Neural cell (in vitro differentiated cells): ENCODE measurements at regions not wholly inside any gene's neighbourhood (a gene's known extent, or its start where the extent isn't known, plus 50 kb on each side); places are given as distances from the start of the nearest gene placed in this dataset.

ENCODE experiments used
- H2AFZ ChIP-seq: fragments of 200-600, 300-800 bp; sonication (generic), shearing (Covaris generic); 2 replicates; pipeline ENCODE4 v1.6.0; 2014; ENCODE audit warnings: low read depth, mild to moderate bottlenecking, antibody characterized with exemption, low read length, moderate library complexity
- H3F3A ChIP-seq: fragments of 200-600 bp; shearing (Covaris generic); 2 replicates; pipeline ENCODE4 v1.6.1; 2016; ENCODE audit warnings: mild to moderate bottlenecking, moderate library complexity, mixed read lengths, antibody characterized with exemption, low read length; ENCODE audit not compliant: insufficient read depth, poor library complexity, severe bottlenecking
- H3K27ac ChIP-seq: fragments of 200-600, 300-800 bp; sonication (generic), shearing (Covaris generic); 2 replicates; pipeline ENCODE4 v1.5.1; 2014; ENCODE audit warnings: mild to moderate bottlenecking, low read length, moderate library complexity
- H3K27me3 ChIP-seq: fragments of 300-800, 200-600 bp; sonication (generic), shearing (Covaris generic); 2 replicates; pipeline ENCODE4 v1.6.0; 2014; ENCODE audit warnings: mild to moderate bottlenecking, low read depth, low read length, moderate library complexity; ENCODE audit not compliant: insufficient read depth
- H3K36me3 ChIP-seq: fragments of 300-800, 200-600 bp; sonication (generic), shearing (Covaris generic); 2 replicates; pipeline ENCODE4 v1.5.1; 2014; ENCODE audit warnings: mild to moderate bottlenecking, antibody characterized with exemption, low read length, moderate library complexity; ENCODE audit not compliant: insufficient read depth
- H3K4me2 ChIP-seq: fragments of 300-800, 200-600 bp; sonication (generic), shearing (Covaris generic); 2 replicates; pipeline ENCODE4 v1.6.0; 2014; ENCODE audit warnings: mild to moderate bottlenecking, low read length
- H3K4me3 ChIP-seq: fragments of 300-800, 200-600 bp; sonication (generic), shearing (Covaris generic); 2 replicates; pipeline ENCODE4 v1.5.1; 2014; ENCODE audit warnings: mild to moderate bottlenecking, low read length, moderate library complexity
- H3K79me2 ChIP-seq: fragments of 200-600 bp; shearing (Covaris generic); replicated peaks from 2 replicates; pipeline ENCODE4 v1.6.0; 2014; ENCODE audit warnings: mild to moderate bottlenecking, low read length, moderate library complexity; ENCODE audit not compliant: insufficient read depth
- H3K9ac ChIP-seq: fragments of 300-800, 200-600 bp; sonication (generic), shearing (Covaris generic); 2 replicates; pipeline ENCODE4 v1.6.1; 2016; ENCODE audit warnings: mild to moderate bottlenecking, low read length, mixed read lengths
- H3K9me2 ChIP-seq: fragments of 200-600 bp; shearing (Covaris generic); 2 replicates; pipeline ENCODE4 v1.6.1; 2016; ENCODE audit warnings: mild to moderate bottlenecking, low read length, mixed read lengths; ENCODE audit not compliant: insufficient read depth
- H3K9me3 ChIP-seq: fragments of 200-600, 300-800 bp; sonication (generic), shearing (Covaris generic); 2 replicates; pipeline ENCODE4 v1.6.1; 2016; ENCODE audit warnings: mild to moderate bottlenecking, mixed run types, low read length, moderate library complexity, mixed read lengths
- H4K20me1 ChIP-seq: fragments of 200-600 bp; shearing (Covaris generic); 2 replicates; pipeline ENCODE4 v1.6.1; 2016; ENCODE audit warnings: mild to moderate bottlenecking, mixed run types; ENCODE audit not compliant: insufficient read depth
- EP300 ChIP-seq: fragments of 450-650 bp; conservative IDR thresholded peaks from 2 replicates; pipeline ENCODE4 v1.6.1; 2014; ENCODE audit warnings: antibody characterized with exemption, mild to moderate bottlenecking, moderate library complexity; ENCODE audit not compliant: poor library complexity, severe bottlenecking
- EZH2 ChIP-seq: fragments of 200-600, 300-800 bp; shearing (Covaris generic), sonication (generic); IDR thresholded peaks from 2 replicates; pipeline ENCODE4 v1.6.1; 2014; ENCODE audit warnings: antibody characterized with exemption, low read length, borderline replicate concordance, mild to moderate bottlenecking; ENCODE audit not compliant: insufficient read depth, poor library complexity, severe bottlenecking
- MXI1 ChIP-seq: fragments of 450-650 bp; conservative IDR thresholded peaks from 2 replicates; pipeline ENCODE4 v1.6.1; 2014; ENCODE audit warnings: antibody characterized with exemption, mild to moderate bottlenecking; ENCODE audit not compliant: poor library complexity, severe bottlenecking
- POLR2AphosphoS5 ChIP-seq: IDR thresholded peaks from 2 replicates; pipeline ENCODE4 v1.6.1; 2012
- RAD21 ChIP-seq: fragments of 450-650 bp; conservative IDR thresholded peaks from 2 replicates; pipeline ENCODE4 v1.6.1; 2014; ENCODE audit warnings: antibody characterized with exemption, mild to moderate bottlenecking, moderate library complexity
- REST ChIP-seq: IDR thresholded peaks from 2 replicates; pipeline ENCODE4 v1.6.1; 2012; ENCODE audit warnings: borderline replicate concordance
- SMC3 ChIP-seq: fragments of 450-650 bp; conservative IDR thresholded peaks from 2 replicates; pipeline ENCODE4 v1.6.1; 2014; ENCODE audit warnings: antibody characterized with exemption, mild to moderate bottlenecking, moderate library complexity; ENCODE audit not compliant: poor library complexity
- TAF1 ChIP-seq: IDR thresholded peaks from 2 replicates; pipeline ENCODE4 v1.6.1; 2012; ENCODE audit warnings: low read depth
- TF ChIP-seq, protein P1 (sequence below): fragments of 450-650 bp; IDR thresholded peaks from 2 replicates; pipeline ENCODE4 v1.5.1; 2014; ENCODE audit warnings: antibody characterized with exemption, mild to moderate bottlenecking, moderate library complexity; ENCODE audit not compliant: poor library complexity, severe bottlenecking

DNA sequence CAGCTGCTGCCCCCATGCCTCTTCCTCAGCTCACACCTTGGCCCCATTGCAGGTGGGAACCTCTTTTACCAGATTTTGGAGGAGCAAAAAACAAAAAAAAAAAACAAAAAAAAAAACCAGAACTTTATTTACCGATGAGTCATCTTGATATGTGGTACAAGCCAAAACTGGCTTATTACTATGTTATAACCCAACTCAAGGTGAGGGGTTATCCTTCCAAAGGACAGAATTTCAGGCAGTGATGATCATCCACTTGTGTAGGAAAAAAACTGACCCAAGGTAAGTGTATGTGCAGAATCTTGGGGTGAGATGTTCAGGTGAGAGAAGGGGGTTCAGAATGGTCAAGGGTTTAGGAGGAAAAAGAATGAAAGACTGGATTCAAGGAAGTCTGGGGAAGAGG is 142.6 kb upstream of the FST start:
- no peaks in the 10 kb centered on the region for H3K36me3 ChIP-seq
- TF ChIP-seq POLR2AphosphoS5 (no peak), RAD21 (no peak), REST (no peak), MXI1 (no peak), EZH2 (no peak), SMC3 (no peak), TAF1 (no peak), EP300 (no peak)
- TF ChIP-seq, protein P1, sequence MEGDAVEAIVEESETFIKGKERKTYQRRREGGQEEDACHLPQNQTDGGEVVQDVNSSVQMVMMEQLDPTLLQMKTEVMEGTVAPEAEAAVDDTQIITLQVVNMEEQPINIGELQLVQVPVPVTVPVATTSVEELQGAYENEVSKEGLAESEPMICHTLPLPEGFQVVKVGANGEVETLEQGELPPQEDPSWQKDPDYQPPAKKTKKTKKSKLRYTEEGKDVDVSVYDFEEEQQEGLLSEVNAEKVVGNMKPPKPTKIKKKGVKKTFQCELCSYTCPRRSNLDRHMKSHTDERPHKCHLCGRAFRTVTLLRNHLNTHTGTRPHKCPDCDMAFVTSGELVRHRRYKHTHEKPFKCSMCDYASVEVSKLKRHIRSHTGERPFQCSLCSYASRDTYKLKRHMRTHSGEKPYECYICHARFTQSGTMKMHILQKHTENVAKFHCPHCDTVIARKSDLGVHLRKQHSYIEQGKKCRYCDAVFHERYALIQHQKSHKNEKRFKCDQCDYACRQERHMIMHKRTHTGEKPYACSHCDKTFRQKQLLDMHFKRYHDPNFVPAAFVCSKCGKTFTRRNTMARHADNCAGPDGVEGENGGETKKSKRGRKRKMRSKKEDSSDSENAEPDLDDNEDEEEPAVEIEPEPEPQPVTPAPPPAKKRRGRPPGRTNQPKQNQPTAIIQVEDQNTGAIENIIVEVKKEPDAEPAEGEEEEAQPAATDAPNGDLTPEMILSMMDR: no peak
- H4K20me1 ChIP-seq: no peaks in the 10 kb centered on the region
- no peak overlapping the region for H3K27ac ChIP-seq
- no peaks in the 10 kb centered on the region for H3K79me2 ChIP-seq
- no peaks in the 10 kb centered on the region for H3K9me2 ChIP-seq
- no peaks in the 10 kb centered on the region for H3K27me3 ChIP-seq
- H3K4me3 ChIP-seq: no peak overlapping the region
- H3F3A ChIP-seq: no peaks in the 10 kb centered on the region
- no peaks in the 10 kb centered on the region for H3K9me3 ChIP-seq
- H3K9ac ChIP-seq: no peak overlapping the region
- H3K4me2 ChIP-seq: no peak overlapping the region
- H2AFZ ChIP-seq: no peak overlapping the region

DNA sequence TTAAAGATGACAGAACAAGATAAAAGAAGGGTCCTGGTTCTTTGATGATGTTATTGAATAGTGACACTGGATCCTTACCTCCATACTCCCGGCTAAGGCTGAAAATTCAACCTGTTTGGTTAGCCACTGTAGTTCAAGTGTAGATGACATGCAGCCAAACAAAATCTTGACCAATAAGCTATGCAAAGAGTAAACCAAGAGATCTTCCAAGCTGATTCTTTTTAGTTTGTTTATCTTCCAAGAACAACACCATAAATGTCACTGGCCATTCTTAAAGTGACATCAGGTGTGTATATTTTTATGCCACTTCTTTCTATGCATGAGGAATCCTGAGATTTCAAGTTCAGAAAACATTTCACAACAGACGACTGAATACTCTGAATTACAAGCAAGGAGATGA is 141.5 kb upstream of the FST start:
- Histone ChIP-seq H3K36me3 (no peaks in the 10 kb centered on the region), H3K27me3 (no peaks in the 10 kb centered on the region), H3K79me2 (no peaks in the 10 kb centered on the region), H3K9me3 (no peaks in the 10 kb centered on the region), H3K4me3 (no peak overlapping the region), H3F3A (no peaks in the 10 kb centered on the region), H3K9ac (no peak overlapping the region), H3K9me2 (no peaks in the 10 kb centered on the region), H3K4me2 (no peak overlapping the region), H4K20me1 (no peaks in the 10 kb centered on the region), H2AFZ (no peak overlapping the region), H3K27ac (no peak overlapping the region)
- TF ChIP-seq EP300 (no peak), EZH2 (no peak), RAD21 (no peak), MXI1 (no peak), TAF1 (no peak), REST (no peak), POLR2AphosphoS5 (no peak)
- TF ChIP-seq, protein P1: no peak
